Fibroblast of lung (primary cell): ENCODE measurements at regions not wholly inside any gene's neighbourhood (a gene's known extent, or its start where the extent isn't known, plus 50 kb on each side); places are given as distances from the start of the nearest gene placed in this dataset.

Experiments used
- DNase-seq, 2 donors: peaks; one replicate each; pipeline versions ENCODE4 v3.0.0 to v3.0.0-alpha.2; 2010; ENCODE audit warnings: low read depth in 2 of 2
- H2AFZ ChIP-seq: 2 replicates; pipeline ENCODE4 v1.5.1; 2012; ENCODE audit warnings: low read length, control low read depth, inconsistent platforms
- H3K27ac ChIP-seq: 2 replicates; pipeline ENCODE4 v1.5.1; 2011; ENCODE audit warnings: low read length, control low read depth; ENCODE audit not compliant: insufficient read depth
- H3K27me3 ChIP-seq: 2 replicates; pipeline ENCODE4 v1.5.1; 2011; ENCODE audit warnings: mild to moderate bottlenecking, low read length; ENCODE audit not compliant: control insufficient read depth, insufficient read depth
- H3K36me3 ChIP-seq: 2 replicates; pipeline ENCODE4 v1.5.1; 2011; ENCODE audit warnings: low read length; ENCODE audit not compliant: control insufficient read depth, insufficient read depth
- H3K4me1 ChIP-seq: 2 replicates; pipeline ENCODE4 v1.5.1; 2011; ENCODE audit warnings: low read length; ENCODE audit not compliant: control insufficient read depth, insufficient read depth; ENCODE audit errors: extremely low read depth
- H3K4me2 ChIP-seq: 2 replicates; pipeline ENCODE4 v1.5.1; 2011; ENCODE audit warnings: low read length, control low read depth; ENCODE audit not compliant: insufficient read depth; ENCODE audit errors: extremely low read depth
- H3K4me3 ChIP-seq, 4 experiments: fragments of 200-600 bp in 1 of 4; sonication (generic) in 1 of 4; replicated peaks in 1 of 4; 2 replicates each; pipeline ENCODE4 v1.5.1; 2011 to 2016; ENCODE audit warnings: low read length in 4 of 4, low read depth in 3 of 4, mild to moderate bottlenecking in 3 of 4, control low read depth in 2 of 4, inconsistent platforms in 1 of 4, mixed read lengths in 1 of 4; ENCODE audit not compliant: insufficient read depth in 1 of 4; ENCODE audit errors: control extremely low read depth in 1 of 4
- H3K79me2 ChIP-seq: 2 replicates; pipeline ENCODE4 v1.5.1; 2012; ENCODE audit warnings: mild to moderate bottlenecking, low read length, inconsistent platforms; ENCODE audit not compliant: control insufficient read depth, insufficient read depth
- H3K9ac ChIP-seq: 2 replicates; pipeline ENCODE4 v1.5.1; 2011; ENCODE audit warnings: mild to moderate bottlenecking, low read length, control low read depth; ENCODE audit not compliant: insufficient read depth
- H3K9me3 ChIP-seq: 2 replicates; pipeline ENCODE4 v1.5.1; 2012; ENCODE audit warnings: low read depth, low read length; ENCODE audit not compliant: control insufficient read depth, insufficient read depth
- H4K20me1 ChIP-seq: 2 replicates; pipeline ENCODE4 v1.5.1; 2011; ENCODE audit warnings: low read length; ENCODE audit not compliant: control insufficient read depth, insufficient read depth; ENCODE audit errors: extremely low read depth
- CTCF ChIP-seq, 2 donors: IDR thresholded peaks in 1 of 2; conservative IDR thresholded peaks in 1 of 2; 1 replicate in 1 of 2; 2 replicates in 1 of 2; pipeline ENCODE4 v1.5.1; 2011 to 2012; ENCODE audit warnings: low read length in 2 of 2, control low read depth in 1 of 2, inconsistent platforms in 1 of 2, low read depth in 1 of 2, mild to moderate bottlenecking in 1 of 2
- EZH2 ChIP-seq: IDR thresholded peaks from 2 replicates; pipeline ENCODE4 v1.5.1; 2012; ENCODE audit warnings: low read length, control low read depth, mild to moderate bottlenecking; ENCODE audit errors: missing control alignments

- Histone ChIP-seq H2AFZ (no peak overlapping the region), H3K4me2 (no peak overlapping the region), H3K27me3 (peaks cover 3% of the 10 kb centered on the region), H3K36me3 (no peaks in the 10 kb centered on the region), H3K4me1 (no peaks in the 10 kb centered on the region), H3K9me3 (no peaks in the 10 kb centered on the region), H3K4me3 (no peak overlapping the region), H3K27ac (no peak overlapping the region), H3K9ac (no peak overlapping the region), H3K79me2 (no peaks in the 10 kb centered on the region), H4K20me1 (no peaks in the 10 kb centered on the region)
- DNase-seq = no peak
- TF ChIP-seq EZH2 = no peak
- no peak for TF ChIP-seq CTCF (conservative IDR thresholded peaks at IDR 0.05 in 1 of 2, IDR thresholded peaks at IDR 0.05 in 1 of 2; ENCODE audit: low read depth in 1 of 2, low read length in 2 of 2)
Observed at GRCh38 chr11:92154611-92155010, 70.0 kb upstream of the FAT3 start.

GRCh38 chr11:92154110-92154509 is 70.5 kb upstream of the FAT3 start:
- no peaks in the 10 kb centered on the region for H3K4me1 ChIP-seq
- H3K27ac ChIP-seq = no peak overlapping the region
- no peaks in the 10 kb centered on the region for H3K9me3 ChIP-seq
- H3K27me3 ChIP-seq = peaks cover 3% of the 10 kb centered on the region
- no peaks in the 10 kb centered on the region for H4K20me1 ChIP-seq
- no peak overlapping the region for H3K4me3 ChIP-seq
- no peaks in the 10 kb centered on the region for H3K79me2 ChIP-seq
- no peaks in the 10 kb centered on the region for H3K36me3 ChIP-seq
- no peak overlapping the region for H2AFZ ChIP-seq
- H3K4me2 ChIP-seq = no peak overlapping the region
- TF ChIP-seq CTCF (conservative IDR thresholded peaks at IDR 0.05 in 1 of 2, IDR thresholded peaks at IDR 0.05 in 1 of 2; ENCODE audit: low read depth in 1 of 2, low read length in 2 of 2) (no peak), EZH2 (no peak)
- H3K9ac ChIP-seq = no peak overlapping the region
- DNase-seq = no peak

GRCh38 chr11:92153542-92153941 is 71.1 kb upstream of the FAT3 start:
- Histone ChIP-seq H3K27ac (no peak overlapping the region), H3K4me2 (no peak overlapping the region)

More at GRCh38 chr11:92153542-92153941, 71.1 kb upstream of the FAT3 start:
- Histone ChIP-seq H3K27me3 (peaks cover 3% of the 10 kb centered on the region), H3K79me2 (no peaks in the 10 kb centered on the region), H3K9ac (no peak overlapping the region), H4K20me1 (no peaks in the 10 kb centered on the region), H2AFZ (no peak overlapping the region), H3K9me3 (no peaks in the 10 kb centered on the region), H3K4me1 (no peaks in the 10 kb centered on the region), H3K4me3 (no peak overlapping the region), H3K36me3 (no peaks in the 10 kb centered on the region)
- no peak for DNase-seq
- no peak for TF ChIP-seq CTCF (conservative IDR thresholded peaks at IDR 0.05 in 1 of 2, IDR thresholded peaks at IDR 0.05 in 1 of 2; ENCODE audit: low read depth in 1 of 2, low read length in 2 of 2)
- TF ChIP-seq EZH2 = no peak
